DND-41 (cell line): ENCODE measurements at regions not wholly inside any gene's neighbourhood (a gene's known extent, or its start where the extent isn't known, plus 50 kb on each side); places are given as distances from the start of the nearest gene placed in this dataset.

Experiments used
- ATAC-seq: fragments of 200-7000 bp; cut with Tn5 transposase; 3 replicates; pipeline ENCODE4 v1.9.1; 2021; ENCODE audit warnings: low read depth; ENCODE audit not compliant: insufficient read depth
- DNase-seq: peaks from one replicate; pipeline ENCODE4 v3.0.0-alpha.2; 2020
- H2AFZ ChIP-seq: 2 replicates; pipeline ENCODE4 v1.6.0; 2012; ENCODE audit warnings: low read depth, low read length
- H3K27ac ChIP-seq: 2 replicates; pipeline ENCODE4 v1.5.1; 2012; ENCODE audit warnings: low read length, inconsistent platforms
- H3K27me3 ChIP-seq: fragments of 200-600 bp; sonication (generic); 2 replicates; pipeline ENCODE4 v1.6.0; 2012; ENCODE audit warnings: low read length, mild to moderate bottlenecking, inconsistent platforms; ENCODE audit not compliant: insufficient read depth, poor library complexity
- H3K36me3 ChIP-seq: 2 replicates; pipeline ENCODE4 v1.5.1; 2012; ENCODE audit warnings: low read length, inconsistent platforms; ENCODE audit not compliant: insufficient read depth
- H3K4me1 ChIP-seq: 2 replicates; pipeline ENCODE4 v1.5.1; 2012; ENCODE audit warnings: mild to moderate bottlenecking, low read length; ENCODE audit not compliant: insufficient read depth
- H3K4me2 ChIP-seq: 2 replicates; pipeline ENCODE4 v1.6.0; 2012; ENCODE audit warnings: mild to moderate bottlenecking, moderate library complexity, low read length, inconsistent platforms; ENCODE audit not compliant: insufficient read depth
- H3K4me3 ChIP-seq, 2 experiments: fragments of 200-600 bp in 1 of 2; shearing (Covaris generic) in 1 of 2; 2 replicates each; pipeline ENCODE4 v1.5.1; 2012 to 2016; ENCODE audit warnings: inconsistent platforms in 2 of 2, low read length in 2 of 2, mild to moderate bottlenecking in 2 of 2, low read depth in 1 of 2, moderate library complexity in 1 of 2
- H3K79me2 ChIP-seq: 2 replicates; pipeline ENCODE4 v1.6.0; 2012; ENCODE audit warnings: low read length, inconsistent platforms; ENCODE audit not compliant: insufficient read depth
- H3K9ac ChIP-seq: 2 replicates; pipeline ENCODE4 v1.6.0; 2012; ENCODE audit warnings: low read depth, mild to moderate bottlenecking, inconsistent platforms, low read length, moderate library complexity
- H3K9me3 ChIP-seq: 2 replicates; pipeline ENCODE4 v1.5.1; 2012; ENCODE audit warnings: low read length, moderate library complexity, mild to moderate bottlenecking, inconsistent platforms; ENCODE audit not compliant: insufficient read depth, severe bottlenecking
- H4K20me1 ChIP-seq: 2 replicates; pipeline ENCODE4 v1.6.0; 2012; ENCODE audit warnings: low read length; ENCODE audit not compliant: insufficient read depth
- EZH2 ChIP-seq: IDR thresholded peaks from 3 replicates; pipeline ENCODE4 v1.6.1; 2012; ENCODE audit warnings: borderline replicate concordance, low read depth, mild to moderate bottlenecking, moderate library complexity, low read length, inconsistent platforms; ENCODE audit not compliant: severe bottlenecking
- TF ChIP-seq, protein P1 (sequence below): IDR thresholded peaks from 2 replicates; pipeline ENCODE4 v1.5.1; 2012; ENCODE audit warnings: borderline replicate concordance, low read length, moderate library complexity, mild to moderate bottlenecking; ENCODE audit not compliant: poor library complexity, severe bottlenecking; ENCODE audit errors: extremely low read depth

DNA sequence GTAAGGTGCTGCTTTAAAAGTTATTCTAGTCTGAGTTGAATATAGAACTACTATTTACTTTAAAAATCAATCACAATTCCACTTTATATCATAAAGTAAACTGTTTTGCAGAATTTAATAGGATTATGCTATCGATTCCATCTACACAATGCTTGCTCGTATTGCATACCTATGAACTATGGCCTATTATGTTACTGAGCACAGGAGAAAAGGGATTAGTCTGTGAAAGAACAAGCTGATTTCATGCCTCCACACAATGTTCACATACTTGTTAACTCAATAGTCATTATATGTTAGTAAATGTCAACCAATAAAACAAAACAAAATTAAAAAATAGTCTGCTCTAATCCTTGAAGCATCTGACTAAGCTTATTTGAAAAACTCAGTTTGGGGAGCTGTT, 223.6 kb downstream of the PCDH10 start:
- H3K27me3 ChIP-seq, result no peaks in the 10 kb centered on the region
- H3K4me2 ChIP-seq, result no peak overlapping the region
- TF ChIP-seq, protein P1, sequence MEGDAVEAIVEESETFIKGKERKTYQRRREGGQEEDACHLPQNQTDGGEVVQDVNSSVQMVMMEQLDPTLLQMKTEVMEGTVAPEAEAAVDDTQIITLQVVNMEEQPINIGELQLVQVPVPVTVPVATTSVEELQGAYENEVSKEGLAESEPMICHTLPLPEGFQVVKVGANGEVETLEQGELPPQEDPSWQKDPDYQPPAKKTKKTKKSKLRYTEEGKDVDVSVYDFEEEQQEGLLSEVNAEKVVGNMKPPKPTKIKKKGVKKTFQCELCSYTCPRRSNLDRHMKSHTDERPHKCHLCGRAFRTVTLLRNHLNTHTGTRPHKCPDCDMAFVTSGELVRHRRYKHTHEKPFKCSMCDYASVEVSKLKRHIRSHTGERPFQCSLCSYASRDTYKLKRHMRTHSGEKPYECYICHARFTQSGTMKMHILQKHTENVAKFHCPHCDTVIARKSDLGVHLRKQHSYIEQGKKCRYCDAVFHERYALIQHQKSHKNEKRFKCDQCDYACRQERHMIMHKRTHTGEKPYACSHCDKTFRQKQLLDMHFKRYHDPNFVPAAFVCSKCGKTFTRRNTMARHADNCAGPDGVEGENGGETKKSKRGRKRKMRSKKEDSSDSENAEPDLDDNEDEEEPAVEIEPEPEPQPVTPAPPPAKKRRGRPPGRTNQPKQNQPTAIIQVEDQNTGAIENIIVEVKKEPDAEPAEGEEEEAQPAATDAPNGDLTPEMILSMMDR, result no peak
- TF ChIP-seq EZH2, result no peak
- H3K4me3 ChIP-seq, result no peak overlapping the region
- H3K36me3 ChIP-seq, result no peaks in the 10 kb centered on the region
- no peaks in the 10 kb centered on the region for H4K20me1 ChIP-seq
- H3K9me3 ChIP-seq, result peaks cover 5% of the 10 kb centered on the region
- DNase-seq (no peak), ATAC-seq (no peak)
- no peak overlapping the region for H3K9ac ChIP-seq
- 0 out of 2 replicates have a peak overlapping the region, but pooled peaks have one; percentile 3 for H2AFZ ChIP-seq
- H3K79me2 ChIP-seq, result no peaks in the 10 kb centered on the region
- H3K4me1 ChIP-seq, result no peaks in the 10 kb centered on the region
- no peak overlapping the region for H3K27ac ChIP-seq

DNA sequence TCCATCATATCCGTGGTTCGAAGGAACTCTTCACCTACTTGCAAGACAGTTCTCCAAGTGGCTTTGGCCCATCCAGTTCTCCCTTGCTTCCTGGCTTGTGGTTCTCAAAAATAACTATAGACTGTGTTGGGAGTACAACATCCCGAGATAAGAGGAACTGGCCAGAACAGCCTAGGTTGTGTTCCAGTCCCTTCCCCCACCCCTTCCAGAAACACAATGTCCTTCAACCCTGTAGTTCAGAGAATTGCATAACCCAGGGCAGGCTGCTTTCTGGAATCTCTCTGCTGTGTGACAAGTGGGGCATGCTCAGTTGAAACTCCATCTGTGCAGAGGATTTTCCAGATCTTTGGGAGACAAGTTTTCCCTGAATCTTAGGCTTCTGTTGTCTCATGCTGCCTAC, 206.5 kb downstream of the PCDH10 start:
- Histone ChIP-seq H3K36me3 (no peaks in the 10 kb centered on the region), H3K4me3 (no peak overlapping the region), H3K9me3 (peaks cover 5% of the 10 kb centered on the region), H3K9ac (no peak overlapping the region), H3K27me3 (no peaks in the 10 kb centered on the region), H2AFZ (peak overlapping the region; percentile 34; the same call in 1 of the 2 replicates), H3K27ac (no peak overlapping the region), H3K79me2 (no peaks in the 10 kb centered on the region), H4K20me1 (no peaks in the 10 kb centered on the region), H3K4me1 (no peaks in the 10 kb centered on the region), H3K4me2 (no peak overlapping the region)
- ATAC-seq (no peak), DNase-seq (no peak)
- TF ChIP-seq, protein P1, result no peak
- TF ChIP-seq EZH2, result no peak

DNA sequence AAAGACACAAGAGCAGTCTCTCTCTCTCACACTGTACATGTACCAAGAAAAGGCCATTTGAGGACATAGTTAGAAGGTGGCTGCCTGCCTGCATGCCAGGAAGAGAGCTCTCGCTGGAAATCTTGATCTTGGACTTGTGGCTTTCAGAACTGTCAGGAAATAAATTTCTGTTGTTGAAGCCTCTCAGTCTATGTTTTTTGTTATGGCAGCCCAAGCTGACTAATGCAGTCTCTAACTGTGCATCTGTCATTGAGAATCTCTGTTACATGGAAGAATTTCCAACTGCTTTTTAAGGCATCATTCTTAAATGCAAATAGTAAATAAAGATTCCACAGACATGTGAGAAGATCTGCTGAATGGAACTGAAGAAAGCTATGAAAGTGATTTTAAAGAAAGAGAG, 198.3 kb downstream of the PCDH10 start:
- Histone ChIP-seq H3K9ac (no peak overlapping the region), H3K4me2 (no peak overlapping the region), H2AFZ (peak overlapping the region; percentile 55; the same call in 1 of the 2 replicates), H3K4me3 (no peak overlapping the region), H3K9me3 (peaks cover 4% of the 10 kb centered on the region), H3K36me3 (no peaks in the 10 kb centered on the region), H3K79me2 (no peaks in the 10 kb centered on the region), H3K27me3 (no peaks in the 10 kb centered on the region), H3K4me1 (peaks cover 13% of the 10 kb centered on the region), H3K27ac (no peak overlapping the region), H4K20me1 (no peaks in the 10 kb centered on the region)
- no peak for TF ChIP-seq EZH2
- TF ChIP-seq, protein P1, result no peak
- no peak for DNase-seq
- 0 out of 3 replicates have a peak, but pooled peaks have one; percentile 42 for ATAC-seq

DNA sequence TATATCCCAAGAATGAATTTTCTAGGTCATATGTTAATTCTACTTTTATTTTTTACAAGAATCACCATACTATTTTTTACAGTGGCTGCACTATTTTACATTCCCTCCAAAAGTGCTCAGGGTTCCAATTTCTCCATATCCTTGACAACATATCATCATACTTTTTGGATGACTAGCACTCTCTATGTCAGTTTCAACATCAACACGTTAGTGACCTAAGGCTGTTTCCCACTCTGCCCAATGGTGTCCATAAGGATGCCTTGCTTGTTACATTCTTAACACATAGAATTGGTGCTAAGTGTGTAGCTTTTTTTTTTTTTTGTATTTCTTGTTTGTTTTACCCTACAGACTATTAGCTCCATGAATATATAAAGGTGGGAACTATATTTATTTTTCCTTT, 175.4 kb downstream of the PCDH10 start:
- DNase-seq, result no peak
- Histone ChIP-seq H3K36me3 (no peaks in the 10 kb centered on the region), H2AFZ (no peak overlapping the region)

More for the DNA sequence above, 175.4 kb downstream of the PCDH10 start:
- Histone ChIP-seq H3K9me3 (peaks cover 6% of the 10 kb centered on the region), H3K9ac (no peak overlapping the region), H4K20me1 (no peaks in the 10 kb centered on the region), H3K4me3 (no peak overlapping the region), H3K4me2 (no peak overlapping the region), H3K27ac (no peak overlapping the region), H3K79me2 (no peaks in the 10 kb centered on the region), H3K4me1 (peaks cover 6% of the 10 kb centered on the region; the same call in 1 of the 2 replicates), H3K27me3 (no peaks in the 10 kb centered on the region)
- TF ChIP-seq EZH2, result no peak
- TF ChIP-seq, protein P1, result no peak
- no peak for ATAC-seq
